Endothelial cell of umbilical vein (primary cell): ENCODE measurements at regions not wholly inside any gene's neighbourhood (a gene's known extent, or its start where the extent isn't known, plus 50 kb on each side); places are given as distances from the start of the nearest gene placed in this dataset.

Experiments
- BruUV-seq: library from RNA; stranded (reverse); fragments of 400-500 nt; replicated peaks from 2 replicates; lab custom pipeline; 2021; lab: Mats Ljungman, UMichigan
- CTCF ChIA-PET: fragments of 300-600, 350-600 bp; sonication (Branson Sonifier 250); formaldehyde crosslinking; loops from one replicate; lab custom pipeline; 2021; ENCODE audit warnings: antibody characterized with exemption, inconsistent platforms; lab: Charles Lee
- POLR2A ChIA-PET: fragments of 300-600, 350-600 bp; sonication (Branson Sonifier 250); formaldehyde crosslinking; loops from one replicate; lab custom pipeline; 2021; ENCODE audit warnings: antibody characterized with exemption, inconsistent platforms; lab: Charles Lee
- DNase-seq: peaks from one replicate; pipeline ENCODE4 v3.0.0-alpha.2; 2011; ENCODE audit warnings: low read depth, low spot score
- FAIRE-seq: peaks from 2 replicates; lab custom pipeline; 2011; peaks lifted over from hg19 to GRCh38; lab: Jason Lieb, UNC
- H2AFZ ChIP-seq: 2 replicates; pipeline ENCODE4 v1.6.0; 2012; ENCODE audit warnings: low read depth, low read length, control low read depth, inconsistent platforms
- H3K27ac ChIP-seq: 2 replicates; pipeline ENCODE4 v1.5.1; 2011; ENCODE audit warnings: low read depth, mild to moderate bottlenecking, control low read depth, low read length, moderate library complexity; ENCODE audit not compliant: insufficient read depth
- H3K27me3 ChIP-seq, 2 experiments: 2 replicates each; pipeline versions ENCODE4 v1.6.0 to v1.6.1; 2011; ENCODE audit warnings: low read length in 2 of 2, mixed read lengths in 1 of 2; ENCODE audit not compliant: control insufficient read depth in 2 of 2, insufficient read depth in 2 of 2
- H3K36me3 ChIP-seq, 2 experiments: 2 replicates in 1 of 2; 3 replicates in 1 of 2; pipeline ENCODE4 v1.5.1; 2011; ENCODE audit warnings: low read length in 2 of 2, mild to moderate bottlenecking in 1 of 2, moderate library complexity in 1 of 2; ENCODE audit not compliant: control insufficient read depth in 2 of 2, insufficient read depth in 2 of 2; ENCODE audit errors: extremely low read depth in 1 of 2
- H3K4me1 ChIP-seq: 3 replicates; pipeline ENCODE4 v1.5.1; 2011; ENCODE audit warnings: mild to moderate bottlenecking, low read length; ENCODE audit not compliant: control insufficient read depth, insufficient read depth; ENCODE audit errors: extremely low read depth
- H3K4me2 ChIP-seq: 2 replicates; pipeline ENCODE4 v1.6.1; 2011; ENCODE audit warnings: low read length, control low read depth, mixed read lengths; ENCODE audit not compliant: insufficient read depth
- H3K4me3 ChIP-seq, 3 experiments: fragments of 200-600 bp in 1 of 3; sonication (generic), shearing (Covaris generic) in 1 of 3; replicated peaks in 1 of 3; 2 replicates each; pipeline ENCODE4 v1.5.1; 2011 to 2016; ENCODE audit warnings: control low read depth in 3 of 3, low read length in 3 of 3, mild to moderate bottlenecking in 2 of 3, inconsistent platforms in 1 of 3, low read depth in 1 of 3, moderate library complexity in 1 of 3; ENCODE audit not compliant: insufficient read depth in 1 of 3
- H3K79me2 ChIP-seq: 2 replicates; pipeline ENCODE4 v1.6.0; 2012; ENCODE audit warnings: low read length, inconsistent platforms; ENCODE audit not compliant: control insufficient read depth, insufficient read depth
- H3K9ac ChIP-seq: replicated peaks from 2 replicates; pipeline ENCODE3; 2011; ENCODE audit warnings: low read length, control low read depth; ENCODE audit not compliant: insufficient read depth; ENCODE audit errors: extremely low read depth
- H3K9me1 ChIP-seq: replicated peaks from 3 replicates; pipeline ENCODE4 v1.6.0; 2011; ENCODE audit warnings: mild to moderate bottlenecking, low read length; ENCODE audit not compliant: control insufficient read depth, insufficient read depth; ENCODE audit errors: extremely low read depth
- H3K9me3 ChIP-seq: replicated peaks from 2 replicates; pipeline ENCODE4 v1.5.1; 2012; ENCODE audit warnings: low read length, inconsistent platforms; ENCODE audit not compliant: control insufficient read depth, insufficient read depth
- H4K20me1 ChIP-seq: replicated peaks from 2 replicates; pipeline ENCODE3; 2011; ENCODE audit warnings: mild to moderate bottlenecking, low read length; ENCODE audit not compliant: control insufficient read depth, insufficient read depth; ENCODE audit errors: extremely low read depth
- CTCF ChIP-seq, 2 donors: IDR thresholded peaks; 1 replicate in 1 of 2; 2 replicates in 1 of 2; pipeline ENCODE4 v1.5.1; 2011; ENCODE audit warnings: low read length in 2 of 2, mild to moderate bottlenecking in 2 of 2, moderate library complexity in 2 of 2, control low read depth in 1 of 2, inconsistent platforms in 1 of 2, low read depth in 1 of 2; ENCODE audit not compliant: insufficient read depth in 1 of 2; ENCODE audit errors: extremely low read depth in 1 of 2
- EZH2 ChIP-seq: IDR thresholded peaks from 2 replicates; pipeline ENCODE4 v1.6.1; 2012; ENCODE audit warnings: borderline replicate concordance, low read depth, mild to moderate bottlenecking, moderate library complexity, low read length, inconsistent platforms; ENCODE audit not compliant: severe bottlenecking
- FOS ChIP-seq: IDR thresholded peaks from 2 replicates; pipeline ENCODE4 v1.6.1; 2011; ENCODE audit warnings: mild to moderate bottlenecking, low read length, moderate library complexity, borderline replicate concordance; ENCODE audit not compliant: insufficient read depth
- GATA2 ChIP-seq: IDR thresholded peaks from 2 replicates; pipeline ENCODE4 v1.7.0; 2011; ENCODE audit warnings: low read depth, mild to moderate bottlenecking, moderate library complexity, mixed read lengths, low read length; ENCODE audit not compliant: insufficient read length, insufficient read depth
- JUN ChIP-seq: IDR thresholded peaks from 2 replicates; pipeline ENCODE4 v1.6.1; 2011; ENCODE audit warnings: borderline replicate concordance, low read depth; ENCODE audit not compliant: insufficient read length, insufficient read depth
- MAX ChIP-seq: IDR thresholded peaks from 2 replicates; pipeline ENCODE4 v1.6.1; 2011; ENCODE audit not compliant: insufficient read depth, insufficient read length
- MYC ChIP-seq: IDR thresholded peaks from one replicate; pipeline ENCODE4 v1.6.1; 2011; ENCODE audit warnings: mild to moderate bottlenecking, low read depth, low read length
- POLR2A ChIP-seq: IDR thresholded peaks from 2 replicates; pipeline ENCODE4 v1.6.1; 2012; ENCODE audit warnings: low read depth, mild to moderate bottlenecking, control low read depth, low read length
- POLR2AphosphoS5 ChIP-seq: IDR thresholded peaks from 2 replicates; pipeline ENCODE4 v1.6.1; 2012; ENCODE audit warnings: low read depth, mild to moderate bottlenecking, control low read depth, low read length, moderate library complexity; ENCODE audit not compliant: insufficient read depth
- dilution Hi-C: fragments of 300-500 bp; cut with MboI; formaldehyde crosslinking; loops from one replicate; pipeline ENCODE4 v1.15.0; 2019; ENCODE audit warnings: low sequenced_read_pairs; ENCODE audit not compliant: extremely low pct_ligation_motif_present
- intact Hi-C: fragments of 100-400 bp; cut with micrococcal nuclease; formaldehyde crosslinking; loops from one replicate; pipeline ENCODE4 v1.10.0; 2022

- intact Hi-C loops: no loop called here
- Histone ChIP-seq H3K4me3 (no peak overlapping the region), H3K79me2 (no peaks in the 10 kb centered on the region), H3K4me1 (no peaks in the 10 kb centered on the region), H3K36me3 (no peaks in the 10 kb centered on the region), H3K9ac (no peak overlapping the region), H4K20me1 (no peaks in the 10 kb centered on the region), H3K4me2 (no peak overlapping the region), H3K27me3 (no peaks in the 10 kb centered on the region), H3K9me1 (no peaks in the 10 kb centered on the region), H3K27ac (no peak overlapping the region), H2AFZ (no peak overlapping the region), H3K9me3 (no peaks in the 10 kb centered on the region)
- BruUV-seq: no TSS peak
- dilution Hi-C loops: no loop called here
- ChIA-PET POLR2A (no interaction called here), CTCF (no interaction called here)
- DNase-seq (no peak), FAIRE-seq (peak; percentile 59)
- no peak for TF ChIP-seq EZH2
- TF ChIP-seq JUN: no peak
- no peak for TF ChIP-seq MYC
- TF ChIP-seq FOS: no peak
- TF ChIP-seq POLR2AphosphoS5: no peak
- TF ChIP-seq POLR2A: no peak
- TF ChIP-seq MAX: no peak
- no peak for TF ChIP-seq GATA2
- no peak for TF ChIP-seq CTCF (IDR thresholded peaks at IDR 0.05; ENCODE audit: extremely low read depth in 1 of 2, insufficient read depth in 1 of 2, low read depth in 1 of 2, low read length in 2 of 2)
These were observed 57.0 kb upstream of the MCTP2 start for GRCh38 chr15:94174399-94174802.
